ENCODE measurements at regions not wholly inside any gene's neighbourhood (a gene's known extent, or its start where the extent isn't known, plus 50 kb on each side); places are given as distances from the start of the nearest gene placed in this dataset.

- TF ChIP-seq POLR2AphosphoS5 (IDR thresholded peaks at IDR 0.05; ENCODE audit: low read depth, low read length) (no peak), POLR2A (IDR thresholded peaks at IDR 0.05; ENCODE audit: low read depth, low read length) (no peak)
These were observed 466.2 kb downstream of the CDH26 start for GRCh38 chr20:60424267-60424902.

Measured in GM12891 (cell line).